ENCODE measurements at regions not wholly inside any gene's neighbourhood (a gene's known extent, or its start where the extent isn't known, plus 50 kb on each side); places are given as distances from the start of the nearest gene placed in this dataset.

DNA sequence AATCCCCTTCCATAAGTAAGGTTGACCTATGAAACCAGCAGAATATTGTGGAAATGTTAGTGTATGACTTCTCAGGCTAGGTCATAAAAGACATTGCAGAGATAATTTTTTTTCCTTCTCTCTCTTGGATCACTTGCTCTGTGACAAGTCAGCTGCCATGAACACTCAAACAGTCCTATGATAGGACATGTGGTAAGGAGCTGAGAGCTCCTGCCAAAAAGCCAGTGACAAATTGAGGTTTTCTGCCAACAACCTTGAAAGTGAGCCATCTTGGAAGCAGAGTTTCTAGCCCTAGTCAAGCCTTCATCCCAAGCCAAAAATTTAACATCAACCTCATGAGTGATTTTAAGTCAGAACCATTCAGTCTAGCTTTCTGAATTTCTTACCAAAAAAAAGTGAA is 270.9 kb upstream of the NBEA start:
- no peak for TF ChIP-seq CSRNP3 (CRISPR knock-in tag; IDR thresholded peaks at IDR 0.05)
- TF ChIP-seq CSDC2 (CRISPR knock-in tag; IDR thresholded peaks at IDR 0.05): no peak
- no peak for TF ChIP-seq ISL1 (CRISPR knock-in tag; IDR thresholded peaks at IDR 0.05)
- TF ChIP-seq, protein P1, sequence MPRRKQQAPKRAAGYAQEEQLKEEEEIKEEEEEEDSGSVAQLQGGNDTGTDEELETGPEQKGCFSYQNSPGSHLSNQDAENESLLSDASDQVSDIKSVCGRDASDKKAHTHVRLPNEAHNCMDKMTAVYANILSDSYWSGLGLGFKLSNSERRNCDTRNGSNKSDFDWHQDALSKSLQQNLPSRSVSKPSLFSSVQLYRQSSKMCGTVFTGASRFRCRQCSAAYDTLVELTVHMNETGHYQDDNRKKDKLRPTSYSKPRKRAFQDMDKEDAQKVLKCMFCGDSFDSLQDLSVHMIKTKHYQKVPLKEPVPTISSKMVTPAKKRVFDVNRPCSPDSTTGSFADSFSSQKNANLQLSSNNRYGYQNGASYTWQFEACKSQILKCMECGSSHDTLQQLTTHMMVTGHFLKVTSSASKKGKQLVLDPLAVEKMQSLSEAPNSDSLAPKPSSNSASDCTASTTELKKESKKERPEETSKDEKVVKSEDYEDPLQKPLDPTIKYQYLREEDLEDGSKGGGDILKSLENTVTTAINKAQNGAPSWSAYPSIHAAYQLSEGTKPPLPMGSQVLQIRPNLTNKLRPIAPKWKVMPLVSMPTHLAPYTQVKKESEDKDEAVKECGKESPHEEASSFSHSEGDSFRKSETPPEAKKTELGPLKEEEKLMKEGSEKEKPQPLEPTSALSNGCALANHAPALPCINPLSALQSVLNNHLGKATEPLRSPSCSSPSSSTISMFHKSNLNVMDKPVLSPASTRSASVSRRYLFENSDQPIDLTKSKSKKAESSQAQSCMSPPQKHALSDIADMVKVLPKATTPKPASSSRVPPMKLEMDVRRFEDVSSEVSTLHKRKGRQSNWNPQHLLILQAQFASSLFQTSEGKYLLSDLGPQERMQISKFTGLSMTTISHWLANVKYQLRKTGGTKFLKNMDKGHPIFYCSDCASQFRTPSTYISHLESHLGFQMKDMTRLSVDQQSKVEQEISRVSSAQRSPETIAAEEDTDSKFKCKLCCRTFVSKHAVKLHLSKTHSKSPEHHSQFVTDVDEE (CRISPR knock-in tag; IDR thresholded peaks at IDR 0.05): no peak
- TF ChIP-seq ZFP30 (CRISPR knock-in tag; IDR thresholded peaks at IDR 0.05): no peak
- TF ChIP-seq POU6F1 (CRISPR knock-in tag; IDR thresholded peaks at IDR 0.05; ENCODE audit: borderline replicate concordance, low read depth): no peak
- TF ChIP-seq OSR1 (CRISPR knock-in tag; IDR thresholded peaks at IDR 0.05): no peak
- no peak for TF ChIP-seq GLIS3 (CRISPR knock-in tag; IDR thresholded peaks at IDR 0.05)
- TF ChIP-seq ARNTL (CRISPR knock-in tag; IDR thresholded peaks at IDR 0.05; ENCODE audit: borderline replicate concordance, low read depth): no peak
- no peak for TF ChIP-seq SNAI2 (CRISPR knock-in tag; IDR thresholded peaks at IDR 0.05)
- TF ChIP-seq ZFP3 (CRISPR knock-in tag; IDR thresholded peaks at IDR 0.05): no peak
- TF ChIP-seq ZC3H10 (CRISPR knock-in tag; IDR thresholded peaks at IDR 0.05): no peak
- no peak for TF ChIP-seq CREB5 (CRISPR knock-in tag; IDR thresholded peaks at IDR 0.05; ENCODE audit: low read depth)
- TF ChIP-seq ZNF8 (CRISPR knock-in tag; IDR thresholded peaks at IDR 0.05): no peak
- TF ChIP-seq, protein P2, sequence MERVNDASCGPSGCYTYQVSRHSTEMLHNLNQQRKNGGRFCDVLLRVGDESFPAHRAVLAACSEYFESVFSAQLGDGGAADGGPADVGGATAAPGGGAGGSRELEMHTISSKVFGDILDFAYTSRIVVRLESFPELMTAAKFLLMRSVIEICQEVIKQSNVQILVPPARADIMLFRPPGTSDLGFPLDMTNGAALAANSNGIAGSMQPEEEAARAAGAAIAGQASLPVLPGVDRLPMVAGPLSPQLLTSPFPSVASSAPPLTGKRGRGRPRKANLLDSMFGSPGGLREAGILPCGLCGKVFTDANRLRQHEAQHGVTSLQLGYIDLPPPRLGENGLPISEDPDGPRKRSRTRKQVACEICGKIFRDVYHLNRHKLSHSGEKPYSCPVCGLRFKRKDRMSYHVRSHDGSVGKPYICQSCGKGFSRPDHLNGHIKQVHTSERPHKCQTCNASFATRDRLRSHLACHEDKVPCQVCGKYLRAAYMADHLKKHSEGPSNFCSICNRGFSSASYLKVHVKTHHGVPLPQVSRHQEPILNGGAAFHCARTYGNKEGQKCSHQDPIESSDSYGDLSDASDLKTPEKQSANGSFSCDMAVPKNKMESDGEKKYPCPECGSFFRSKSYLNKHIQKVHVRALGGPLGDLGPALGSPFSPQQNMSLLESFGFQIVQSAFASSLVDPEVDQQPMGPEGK (CRISPR knock-in tag; IDR thresholded peaks at IDR 0.05; ENCODE audit: borderline replicate concordance): no peak
- no peak for ATAC-seq

GRCh38 chr13:34672631-34673030 is 269.4 kb upstream of the NBEA start:
- ATAC-seq: no peak
- no peak for TF ChIP-seq PPARA (CRISPR knock-in tag; IDR thresholded peaks at IDR 0.05; ENCODE audit: borderline replicate concordance)
- no peak for TF ChIP-seq RARB (CRISPR knock-in tag; IDR thresholded peaks at IDR 0.05)
- TF ChIP-seq, protein P1 (CRISPR knock-in tag; IDR thresholded peaks at IDR 0.05): no peak
- TF ChIP-seq BACH2 (CRISPR knock-in tag; IDR thresholded peaks at IDR 0.05; ENCODE audit: borderline replicate concordance): no peak
- no peak for TF ChIP-seq CSRNP3 (CRISPR knock-in tag; IDR thresholded peaks at IDR 0.05)
- TF ChIP-seq TCF4 (CRISPR knock-in tag; IDR thresholded peaks at IDR 0.05; ENCODE audit: borderline replicate concordance): no peak
- no peak for TF ChIP-seq OSR1 (CRISPR knock-in tag; IDR thresholded peaks at IDR 0.05)
- no peak for TF ChIP-seq ESRRG (CRISPR knock-in tag; IDR thresholded peaks at IDR 0.05)
- no peak for TF ChIP-seq POU6F1 (CRISPR knock-in tag; IDR thresholded peaks at IDR 0.05; ENCODE audit: borderline replicate concordance, low read depth)
- no peak for TF ChIP-seq ZNF8 (CRISPR knock-in tag; IDR thresholded peaks at IDR 0.05)
- TF ChIP-seq ZNF70 (CRISPR knock-in tag; IDR thresholded peaks at IDR 0.05): no peak
- TF ChIP-seq CSDC2 (CRISPR knock-in tag; IDR thresholded peaks at IDR 0.05): no peak
- TF ChIP-seq ZFP3 (CRISPR knock-in tag; IDR thresholded peaks at IDR 0.05): no peak
- no peak for TF ChIP-seq ARNTL (CRISPR knock-in tag; IDR thresholded peaks at IDR 0.05; ENCODE audit: borderline replicate concordance, low read depth)
- no peak for TF ChIP-seq CREB5 (CRISPR knock-in tag; IDR thresholded peaks at IDR 0.05; ENCODE audit: low read depth)

All from SK-N-SH treated with all-trans-retinoic acid at 6 μM for 48 hours (cell line).